GM12875 (cell line): ENCODE measurements at regions not wholly inside any gene's neighbourhood (a gene's known extent, or its start where the extent isn't known, plus 50 kb on each side); places are given as distances from the start of the nearest gene placed in this dataset.

ENCODE experiments used
- H3K4me3 ChIP-seq: one replicate; pipeline ENCODE4 v1.5.1; 2011; ENCODE audit warnings: low read depth, low read length, control low read depth
- TF ChIP-seq, protein P1 (sequence below): IDR thresholded peaks from 2 replicates; pipeline ENCODE4 v1.5.1; 2011; ENCODE audit warnings: low read depth, mild to moderate bottlenecking, control low read depth, inconsistent platforms, low read length, moderate library complexity, borderline replicate concordance; ENCODE audit not compliant: insufficient read depth

DNA sequence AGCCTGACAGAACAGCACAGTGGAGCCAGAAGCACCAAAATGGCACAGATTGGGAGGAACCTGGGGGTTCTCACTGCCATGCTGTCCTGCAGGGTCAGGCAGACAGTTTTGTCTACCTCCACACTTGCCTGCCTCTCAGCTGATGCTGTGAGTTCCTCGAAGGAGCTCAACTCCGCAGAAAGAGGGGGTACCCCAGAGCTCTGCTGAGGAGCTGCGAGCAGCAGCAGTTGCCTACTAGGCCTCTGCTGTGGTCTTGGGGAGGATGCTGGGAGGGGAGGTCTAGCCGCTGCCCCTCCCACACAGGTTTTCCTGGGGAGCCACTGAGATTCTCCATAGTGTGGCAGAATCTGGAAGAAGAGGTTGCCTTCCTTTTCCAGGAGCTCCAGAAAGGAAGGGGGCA, 192.5 kb downstream of the FOXD2 start:
- TF ChIP-seq, protein P1, sequence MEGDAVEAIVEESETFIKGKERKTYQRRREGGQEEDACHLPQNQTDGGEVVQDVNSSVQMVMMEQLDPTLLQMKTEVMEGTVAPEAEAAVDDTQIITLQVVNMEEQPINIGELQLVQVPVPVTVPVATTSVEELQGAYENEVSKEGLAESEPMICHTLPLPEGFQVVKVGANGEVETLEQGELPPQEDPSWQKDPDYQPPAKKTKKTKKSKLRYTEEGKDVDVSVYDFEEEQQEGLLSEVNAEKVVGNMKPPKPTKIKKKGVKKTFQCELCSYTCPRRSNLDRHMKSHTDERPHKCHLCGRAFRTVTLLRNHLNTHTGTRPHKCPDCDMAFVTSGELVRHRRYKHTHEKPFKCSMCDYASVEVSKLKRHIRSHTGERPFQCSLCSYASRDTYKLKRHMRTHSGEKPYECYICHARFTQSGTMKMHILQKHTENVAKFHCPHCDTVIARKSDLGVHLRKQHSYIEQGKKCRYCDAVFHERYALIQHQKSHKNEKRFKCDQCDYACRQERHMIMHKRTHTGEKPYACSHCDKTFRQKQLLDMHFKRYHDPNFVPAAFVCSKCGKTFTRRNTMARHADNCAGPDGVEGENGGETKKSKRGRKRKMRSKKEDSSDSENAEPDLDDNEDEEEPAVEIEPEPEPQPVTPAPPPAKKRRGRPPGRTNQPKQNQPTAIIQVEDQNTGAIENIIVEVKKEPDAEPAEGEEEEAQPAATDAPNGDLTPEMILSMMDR = no peak
- no peak overlapping the region for H3K4me3 ChIP-seq

DNA sequence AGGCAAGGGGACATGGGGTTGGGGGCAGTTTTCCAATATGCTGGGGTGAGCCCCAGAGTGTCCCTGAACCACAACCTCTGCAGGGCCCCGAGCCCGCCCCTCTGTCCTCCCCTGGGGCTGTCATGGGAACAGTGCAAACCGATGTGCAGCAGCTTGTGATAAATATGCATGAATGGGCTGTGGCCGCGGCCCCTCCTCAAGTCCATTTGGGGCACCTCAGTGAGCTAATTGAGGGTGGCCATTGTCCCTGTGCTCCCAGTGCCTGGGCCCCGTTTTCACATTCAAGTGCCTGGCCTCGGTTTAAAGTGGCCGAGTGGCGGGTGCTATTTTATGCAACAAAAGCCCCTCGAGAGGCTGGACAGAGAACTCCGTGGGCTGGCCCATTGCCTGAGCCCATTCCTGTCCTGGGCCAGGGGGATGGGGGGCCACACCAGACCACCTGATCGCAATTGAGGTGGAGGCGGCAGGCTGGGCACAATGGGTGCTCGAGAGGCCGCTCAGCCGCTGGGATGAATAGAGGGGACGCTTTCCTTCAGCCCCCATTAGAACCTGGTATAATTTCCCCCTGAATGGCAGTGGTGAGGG, 193.7 kb downstream of the FOXD2 start:
- no peak overlapping the region for H3K4me3 ChIP-seq
- TF ChIP-seq, protein P1 = no peak

DNA sequence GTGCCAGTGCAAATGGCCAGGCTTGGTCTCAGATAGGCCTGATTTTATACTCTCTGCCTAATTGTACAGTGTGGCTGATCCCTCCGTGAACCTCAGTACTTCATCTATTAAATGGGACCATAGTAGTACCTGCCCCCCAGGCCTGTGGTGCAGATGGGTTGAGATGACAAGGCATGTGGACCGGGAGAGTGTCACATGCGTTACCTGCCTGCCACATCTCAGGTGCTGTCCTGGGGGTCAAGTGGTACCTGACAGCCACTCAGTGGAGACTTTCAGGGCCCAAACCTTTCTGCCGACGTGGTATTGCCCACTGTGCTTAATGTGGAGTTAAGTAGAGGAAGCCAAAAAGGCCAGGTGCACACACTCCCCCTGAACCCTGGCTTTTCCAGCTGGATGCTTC, 197.3 kb downstream of the FOXD2 start:
- no peak overlapping the region for H3K4me3 ChIP-seq
- TF ChIP-seq, protein P1 = no peak

DNA sequence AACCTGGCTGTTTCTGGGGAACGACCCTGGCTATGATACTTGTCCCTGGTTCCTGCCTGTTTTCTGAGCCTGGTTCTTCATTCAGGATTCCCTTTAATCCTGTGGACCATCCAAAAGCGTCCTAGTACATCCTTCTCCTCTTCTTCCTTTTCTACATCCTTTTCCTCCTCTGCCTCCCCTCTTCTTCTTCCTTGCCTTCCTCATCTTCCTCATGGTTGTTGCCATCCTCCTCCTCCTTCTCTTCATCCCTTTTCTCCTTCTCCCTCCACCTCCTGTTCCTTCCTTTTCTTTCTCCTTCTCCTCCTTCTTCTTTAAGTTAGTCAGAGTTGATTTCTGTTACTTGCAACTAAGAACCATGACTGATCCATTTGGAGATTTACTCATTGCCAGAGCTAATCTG, 197.8 kb downstream of the FOXD2 start:
- no peak overlapping the region for H3K4me3 ChIP-seq
- TF ChIP-seq, protein P1 = no peak

DNA sequence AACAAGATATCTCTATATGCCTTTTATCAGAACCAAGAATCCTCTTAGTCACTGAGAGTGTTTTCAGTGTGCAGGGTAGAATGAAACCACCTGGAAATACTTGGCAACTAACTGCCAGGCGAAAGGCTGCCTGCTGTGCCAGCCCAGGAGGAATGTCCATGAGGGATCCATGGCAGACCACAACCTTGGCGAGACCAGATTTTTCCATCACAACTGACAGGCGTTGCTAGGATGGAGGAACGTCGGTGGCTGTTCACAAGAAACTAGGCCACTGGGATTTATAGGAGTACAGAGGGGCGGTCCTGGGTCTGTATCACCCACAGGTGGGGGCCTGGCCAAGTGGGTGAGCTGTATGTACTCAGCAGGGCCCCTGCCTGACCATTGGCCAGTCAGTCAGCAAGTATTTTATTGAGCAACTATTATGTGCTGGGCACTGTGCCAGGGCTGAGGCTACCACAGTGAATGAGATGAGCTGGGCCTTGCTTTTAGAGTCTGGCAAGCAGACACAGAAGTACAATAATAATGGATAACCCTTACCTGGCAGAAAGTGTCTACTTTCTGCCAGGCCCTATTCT, 199.4 kb downstream of the FOXD2 start:
- no peak overlapping the region for H3K4me3 ChIP-seq
- TF ChIP-seq, protein P1 = no peak

DNA sequence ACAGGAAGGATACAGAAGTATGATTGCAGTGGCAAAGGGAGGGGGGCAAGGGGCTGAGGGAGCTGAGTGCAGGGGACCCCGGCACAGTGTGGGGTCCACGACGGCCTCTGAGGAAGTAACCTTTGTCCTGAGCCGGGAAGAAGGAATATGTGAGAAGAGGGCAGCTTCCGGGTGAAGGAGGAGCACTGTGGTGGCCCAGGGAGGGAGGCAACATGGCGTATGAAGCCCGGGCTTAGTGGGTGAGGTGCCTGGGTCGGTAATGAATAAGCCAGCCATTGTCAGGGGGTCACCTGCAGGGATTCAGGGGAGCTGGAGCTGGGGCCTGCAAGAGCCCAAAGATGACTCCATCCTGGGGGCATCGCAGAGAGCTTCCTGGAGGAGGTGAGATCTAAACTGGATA, 200.4 kb downstream of the FOXD2 start:
- TF ChIP-seq, protein P1 = no peak
- H3K4me3 ChIP-seq = no peak overlapping the region

DNA sequence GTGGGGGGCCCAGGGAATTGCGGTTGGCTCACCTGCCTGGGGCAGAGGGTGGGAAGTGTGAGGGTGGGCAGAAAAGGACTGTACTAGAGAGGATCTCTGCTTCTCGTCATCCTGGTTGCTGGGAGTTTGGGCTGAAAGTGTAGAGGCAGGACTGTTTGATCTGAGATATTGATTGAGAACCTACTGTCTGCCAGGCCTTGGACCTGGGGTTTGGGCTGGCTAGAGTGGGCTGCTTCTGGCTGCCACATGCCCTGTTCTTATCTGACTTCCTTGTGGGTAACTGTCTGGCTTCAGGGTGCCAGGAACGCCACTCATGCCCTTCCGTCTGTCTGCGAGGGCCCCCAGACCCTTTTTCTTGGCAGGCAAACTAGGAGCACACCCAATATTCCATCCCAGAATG, 200.9 kb downstream of the FOXD2 start:
- no peak overlapping the region for H3K4me3 ChIP-seq
- TF ChIP-seq, protein P1 = no peak
